ENCODE measurements at regions not wholly inside any gene's neighbourhood (a gene's known extent, or its start where the extent isn't known, plus 50 kb on each side); places are given as distances from the start of the nearest gene placed in this dataset.

GRCh38 chr2:120807751-120808150, 72.1 kb downstream of the GLI2 start:
- in situ Hi-C loops (cut with MboI; ENCODE audit: low sequenced_read_pairs, unreplicated experiment): no loop called here
- no peak for TF ChIP-seq CTCF (IDR thresholded peaks at IDR 0.05; ENCODE audit: borderline replicate concordance, control extremely low read depth, extremely low read depth, insufficient read depth, missing control alignments)

GRCh38 chr2:120809151-120809550, 73.5 kb downstream of the GLI2 start:
- in situ Hi-C loops (cut with MboI; ENCODE audit: low sequenced_read_pairs, unreplicated experiment): no loop called here
- TF ChIP-seq CTCF (IDR thresholded peaks at IDR 0.05; ENCODE audit: borderline replicate concordance, control extremely low read depth, extremely low read depth, insufficient read depth, missing control alignments): no peak
- DNase-seq (ENCODE audit: low spot score): no peak

More at GRCh38 chr2:120807751-120808150, 72.1 kb downstream of the GLI2 start:
- DNase-seq (ENCODE audit: low spot score): no peak

GRCh38 chr2:120809609-120810440, 74.2 kb downstream of the GLI2 start:
- DNase-seq (ENCODE audit: low spot score): no peak
- TF ChIP-seq CTCF (IDR thresholded peaks at IDR 0.05; ENCODE audit: borderline replicate concordance, control extremely low read depth, extremely low read depth, insufficient read depth, missing control alignments): no peak
- in situ Hi-C loops (cut with MboI; ENCODE audit: low sequenced_read_pairs, unreplicated experiment): no loop called here

- no peak for TF ChIP-seq CTCF (IDR thresholded peaks at IDR 0.05; ENCODE audit: borderline replicate concordance, control extremely low read depth, extremely low read depth, insufficient read depth, missing control alignments)
- in situ Hi-C loops (cut with MboI; ENCODE audit: low sequenced_read_pairs, unreplicated experiment): no loop called here
- no peak for DNase-seq (ENCODE audit: low spot score)
Measured at GRCh38 chr2:120810639-120811038, 75.0 kb downstream of the GLI2 start.

GRCh38 chr2:120812866-120813265, 77.2 kb downstream of the GLI2 start:
- no peak for DNase-seq (ENCODE audit: low spot score)
- TF ChIP-seq CTCF (IDR thresholded peaks at IDR 0.05; ENCODE audit: borderline replicate concordance, control extremely low read depth, extremely low read depth, insufficient read depth, missing control alignments): no peak
- in situ Hi-C loops (cut with MboI; ENCODE audit: low sequenced_read_pairs, unreplicated experiment): no loop called here

- no peak for TF ChIP-seq CTCF (IDR thresholded peaks at IDR 0.05; ENCODE audit: borderline replicate concordance, control extremely low read depth, extremely low read depth, insufficient read depth, missing control alignments)
- DNase-seq (ENCODE audit: low spot score): no peak
- in situ Hi-C loops (cut with MboI; ENCODE audit: low sequenced_read_pairs, unreplicated experiment): no loop called here
Measured at GRCh38 chr2:120814352-120814751, 78.7 kb downstream of the GLI2 start.
